ENCODE measurements at regions not wholly inside any gene's neighbourhood (a gene's known extent, or its start where the extent isn't known, plus 50 kb on each side); places are given as distances from the start of the nearest gene placed in this dataset.

DNA sequence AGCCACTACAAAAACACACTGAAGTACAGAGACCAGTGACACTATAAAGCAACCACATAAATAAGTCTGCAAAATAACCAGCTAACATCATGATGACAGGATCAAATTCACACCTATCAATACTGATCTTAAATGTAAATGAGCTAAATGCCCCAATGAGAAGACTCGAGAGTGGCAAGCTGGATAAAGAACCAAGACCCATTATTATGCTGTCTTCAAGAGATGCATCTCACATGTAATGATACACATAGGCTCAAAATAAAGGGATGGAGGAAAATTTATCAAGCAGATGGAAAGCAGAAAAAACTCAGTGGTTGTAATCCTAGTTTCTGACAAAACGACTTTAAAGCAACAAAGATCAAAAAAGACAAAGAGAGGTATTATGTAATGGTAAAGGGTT, 138.1 kb upstream of the PLN start:
- no peak for TF ChIP-seq POLR2A (IDR thresholded peaks at IDR 0.05)
- TF ChIP-seq, protein P1, sequence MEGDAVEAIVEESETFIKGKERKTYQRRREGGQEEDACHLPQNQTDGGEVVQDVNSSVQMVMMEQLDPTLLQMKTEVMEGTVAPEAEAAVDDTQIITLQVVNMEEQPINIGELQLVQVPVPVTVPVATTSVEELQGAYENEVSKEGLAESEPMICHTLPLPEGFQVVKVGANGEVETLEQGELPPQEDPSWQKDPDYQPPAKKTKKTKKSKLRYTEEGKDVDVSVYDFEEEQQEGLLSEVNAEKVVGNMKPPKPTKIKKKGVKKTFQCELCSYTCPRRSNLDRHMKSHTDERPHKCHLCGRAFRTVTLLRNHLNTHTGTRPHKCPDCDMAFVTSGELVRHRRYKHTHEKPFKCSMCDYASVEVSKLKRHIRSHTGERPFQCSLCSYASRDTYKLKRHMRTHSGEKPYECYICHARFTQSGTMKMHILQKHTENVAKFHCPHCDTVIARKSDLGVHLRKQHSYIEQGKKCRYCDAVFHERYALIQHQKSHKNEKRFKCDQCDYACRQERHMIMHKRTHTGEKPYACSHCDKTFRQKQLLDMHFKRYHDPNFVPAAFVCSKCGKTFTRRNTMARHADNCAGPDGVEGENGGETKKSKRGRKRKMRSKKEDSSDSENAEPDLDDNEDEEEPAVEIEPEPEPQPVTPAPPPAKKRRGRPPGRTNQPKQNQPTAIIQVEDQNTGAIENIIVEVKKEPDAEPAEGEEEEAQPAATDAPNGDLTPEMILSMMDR (IDR thresholded peaks at IDR 0.05): no peak
